BLaER1 treated with 17β-estradiol and CSF1 and Interleukin-3, amounts not matched to agents 10 nM and 100 nM (cell line): ENCODE measurements at regions not wholly inside any gene's neighbourhood (a gene's known extent, or its start where the extent isn't known, plus 50 kb on each side); places are given as distances from the start of the nearest gene placed in this dataset.

ENCODE experiments used
- H3K27ac ChIP-seq, 11 experiments: shearing (Covaris generic); formaldehyde crosslinking; 2 replicates each; pipeline ENCODE4 v1.8.1; 2022
- H3K27me3 ChIP-seq, 11 experiments: shearing (Covaris generic); formaldehyde crosslinking; 2 replicates each; pipeline ENCODE4 v1.8.1; 2022
- H3K36me3 ChIP-seq, 11 experiments: shearing (Covaris generic); formaldehyde crosslinking; 2 replicates each; pipeline ENCODE4 v1.8.1; 2022
- H3K4me1 ChIP-seq, 10 experiments: shearing (Covaris generic); formaldehyde crosslinking; 2 replicates each; pipeline ENCODE4 v1.8.1; 2022
- H3K4me2 ChIP-seq, 11 experiments: shearing (Covaris generic); formaldehyde crosslinking; 2 replicates each; pipeline ENCODE4 v1.8.1; 2022
- H3K4me3 ChIP-seq, 10 experiments: shearing (Covaris generic); formaldehyde crosslinking; 2 replicates each; pipeline ENCODE4 v1.8.1; 2022
- H3K9ac ChIP-seq, 11 experiments: shearing (Covaris generic); formaldehyde crosslinking; 2 replicates each; pipeline ENCODE4 v1.8.1; 2022
- H3K9me3 ChIP-seq, 11 experiments: shearing (Covaris generic); formaldehyde crosslinking; replicated peaks in 1 of 11; 2 replicates each; pipeline ENCODE4 v1.8.1; 2022
- H4K20me1 ChIP-seq, 11 experiments: shearing (Covaris generic); formaldehyde crosslinking; 2 replicates each; pipeline ENCODE4 v1.8.1; 2022
- Cebpa-rat ChIP-seq, 11 experiments: shearing (Covaris generic); IDR thresholded peaks; 2 replicates each; pipeline ENCODE4 v1.8.1; 2022

- Histone ChIP-seq H3K36me3 (no peaks in the 10 kb centered on the region), H3K9ac (no peak overlapping the region), H3K27me3 (no peaks in the 10 kb centered on the region), H4K20me1 (no peaks in the 10 kb centered on the region; a peak in 1 of 22 replicates), H3K4me2 (no peak overlapping the region), H3K4me3 (no peak overlapping the region), H3K9me3 (peaks cover 6 to 14% (median 10%) of the 10 kb centered on the region in 11 experiments; a peak in 18 of 22 replicates), H3K4me1 (no peaks in the 10 kb centered on the region), H3K27ac (no peak overlapping the region)
- TF ChIP-seq Cebpa-rat (IDR thresholded peaks at IDR 0.05), result no peak
Measured at GRCh38 chr4:34512616-34513015, 1731.7 kb downstream of the ARAP2 start.

- no peak for TF ChIP-seq Cebpa-rat (IDR thresholded peaks at IDR 0.05)
- Histone ChIP-seq H4K20me1 (no peaks in the 10 kb centered on the region; a peak in 1 of 22 replicates), H3K36me3 (no peaks in the 10 kb centered on the region)
Measured at GRCh38 chr4:34516524-34516923, 1727.8 kb downstream of the ARAP2 start.

GRCh38 chr4:34534916-34535315, 1709.4 kb downstream of the ARAP2 start:
- Histone ChIP-seq H3K4me3 (no peak overlapping the region), H4K20me1 (no peaks in the 10 kb centered on the region)
- TF ChIP-seq Cebpa-rat (IDR thresholded peaks at IDR 0.05), result no peak

More at GRCh38 chr4:34516524-34516923, 1727.8 kb downstream of the ARAP2 start:
- Histone ChIP-seq H3K9me3 (peaks cover 6 to 14% (median 10%) of the 10 kb centered on the region in 11 experiments; a peak in 18 of 22 replicates), H3K27ac (no peak overlapping the region), H3K4me1 (no peaks in the 10 kb centered on the region), H3K9ac (no peak overlapping the region), H3K27me3 (no peaks in the 10 kb centered on the region), H3K4me3 (no peak overlapping the region), H3K4me2 (no peak overlapping the region)

GRCh38 chr4:34566091-34566490, 1678.2 kb downstream of the ARAP2 start:
- H3K9ac ChIP-seq, result no peak overlapping the region
- no peaks in the 10 kb centered on the region for H3K4me1 ChIP-seq
- H3K9me3 ChIP-seq, result no peaks in the 10 kb centered on the region
- no peak for TF ChIP-seq Cebpa-rat (IDR thresholded peaks at IDR 0.05)
- no peaks in the 10 kb centered on the region for H3K36me3 ChIP-seq
- H3K27ac ChIP-seq, result no peak overlapping the region
- no peaks in the 10 kb centered on the region for H3K27me3 ChIP-seq
- no peak overlapping the region for H3K4me3 ChIP-seq
- H4K20me1 ChIP-seq, result no peaks in the 10 kb centered on the region
- H3K4me2 ChIP-seq, result no peak overlapping the region

More at GRCh38 chr4:34534916-34535315, 1709.4 kb downstream of the ARAP2 start:
- H3K9me3 ChIP-seq, result no peaks in the 10 kb centered on the region
- H3K9ac ChIP-seq, result no peak overlapping the region
- no peak overlapping the region for H3K4me2 ChIP-seq
- no peaks in the 10 kb centered on the region for H3K4me1 ChIP-seq
- H3K27me3 ChIP-seq, result no peaks in the 10 kb centered on the region
- no peaks in the 10 kb centered on the region for H3K36me3 ChIP-seq
- H3K27ac ChIP-seq, result no peak overlapping the region

GRCh38 chr4:34572026-34572425, 1672.3 kb downstream of the ARAP2 start:
- Histone ChIP-seq H3K4me1 (no peaks in the 10 kb centered on the region), H3K36me3 (no peaks in the 10 kb centered on the region), H3K4me2 (no peak overlapping the region), H3K9ac (no peak overlapping the region), H3K27me3 (no peaks in the 10 kb centered on the region), H3K27ac (no peak overlapping the region), H3K4me3 (no peak overlapping the region), H3K9me3 (no peaks in the 10 kb centered on the region), H4K20me1 (no peaks in the 10 kb centered on the region)
- no peak for TF ChIP-seq Cebpa-rat (IDR thresholded peaks at IDR 0.05)

GRCh38 chr4:34615315-34615714, 1629.0 kb downstream of the ARAP2 start:
- H3K4me3 ChIP-seq, result no peak overlapping the region
- H4K20me1 ChIP-seq, result no peaks in the 10 kb centered on the region
- no peak overlapping the region for H3K27ac ChIP-seq
- H3K36me3 ChIP-seq, result no peaks in the 10 kb centered on the region
- H3K9me3 ChIP-seq, result no peaks in the 10 kb centered on the region
- H3K9ac ChIP-seq, result no peak overlapping the region
- no peaks in the 10 kb centered on the region for H3K27me3 ChIP-seq
- no peak overlapping the region for H3K4me2 ChIP-seq
- H3K4me1 ChIP-seq, result no peaks in the 10 kb centered on the region
- TF ChIP-seq Cebpa-rat (IDR thresholded peaks at IDR 0.05), result no peak

GRCh38 chr4:34619531-34620162, 1624.7 kb downstream of the ARAP2 start:
- H3K4me3 ChIP-seq, result no peak overlapping the region
- H3K9ac ChIP-seq, result no peak overlapping the region
- no peaks in the 10 kb centered on the region for H3K36me3 ChIP-seq
- no peak for TF ChIP-seq Cebpa-rat (IDR thresholded peaks at IDR 0.05)
- no peaks in the 10 kb centered on the region for H3K9me3 ChIP-seq
- no peaks in the 10 kb centered on the region for H3K27me3 ChIP-seq
- no peaks in the 10 kb centered on the region for H3K4me1 ChIP-seq
- no peak overlapping the region for H3K4me2 ChIP-seq
- H3K27ac ChIP-seq, result no peak overlapping the region
- H4K20me1 ChIP-seq, result no peaks in the 10 kb centered on the region

- no peak overlapping the region for H3K9ac ChIP-seq
- no peak overlapping the region for H3K4me2 ChIP-seq
- H3K4me3 ChIP-seq, result no peak overlapping the region
- no peaks in the 10 kb centered on the region for H4K20me1 ChIP-seq
- no peaks in the 10 kb centered on the region for H3K27me3 ChIP-seq
- TF ChIP-seq Cebpa-rat (IDR thresholded peaks at IDR 0.05), result no peak
- H3K27ac ChIP-seq, result no peak overlapping the region
- no peaks in the 10 kb centered on the region for H3K9me3 ChIP-seq
- no peaks in the 10 kb centered on the region for H3K4me1 ChIP-seq
- H3K36me3 ChIP-seq, result no peaks in the 10 kb centered on the region
Measured at GRCh38 chr4:34628471-34628870, 1615.8 kb downstream of the ARAP2 start.

GRCh38 chr4:34629451-34629850, 1614.9 kb downstream of the ARAP2 start:
- Histone ChIP-seq H3K36me3 (no peaks in the 10 kb centered on the region), H3K4me3 (no peak overlapping the region), H3K27me3 (no peaks in the 10 kb centered on the region), H3K9me3 (no peaks in the 10 kb centered on the region), H3K4me1 (no peaks in the 10 kb centered on the region), H3K4me2 (no peak overlapping the region), H3K9ac (no peak overlapping the region), H3K27ac (no peak overlapping the region), H4K20me1 (no peaks in the 10 kb centered on the region)
- no peak for TF ChIP-seq Cebpa-rat (IDR thresholded peaks at IDR 0.05)

GRCh38 chr4:34633241-34633640, 1611.1 kb downstream of the ARAP2 start:
- no peak for TF ChIP-seq Cebpa-rat (IDR thresholded peaks at IDR 0.05)
- H3K4me2 ChIP-seq, result no peak overlapping the region
- H3K27ac ChIP-seq, result no peak overlapping the region
- H4K20me1 ChIP-seq, result no peaks in the 10 kb centered on the region
- no peak overlapping the region for H3K4me3 ChIP-seq
- H3K9ac ChIP-seq, result no peak overlapping the region
- H3K9me3 ChIP-seq, result no peaks in the 10 kb centered on the region
- no peaks in the 10 kb centered on the region for H3K4me1 ChIP-seq
- no peaks in the 10 kb centered on the region for H3K27me3 ChIP-seq
- H3K36me3 ChIP-seq, result no peaks in the 10 kb centered on the region
